ENCODE measurements at regions not wholly inside any gene's neighbourhood (a gene's known extent, or its start where the extent isn't known, plus 50 kb on each side); places are given as distances from the start of the nearest gene placed in this dataset.
A peak's percentile ranks its signal among the peaks of the same experiment; 100 is the strongest.
"Not testable (repeated sequence)": the region's sequence is repeated elsewhere in the genome, so short reads cannot be mapped to it uniquely, and the experiment has no call there.

GRCh38 chr3:71930056-71930991 is 145.4 kb upstream of the PROK2 start:
- Histone ChIP-seq H3K4me1 (ENCODE audit: control insufficient read depth, insufficient read depth, low read length) (peaks cover 8% of the 10 kb centered on the region), H3K27me3 (ENCODE audit: control insufficient read depth, insufficient read depth, low read length) (peaks cover 6% of the 10 kb centered on the region), H3K4me3 (ENCODE audit: low read length) (no peak overlapping the region), H3K36me3 (ENCODE audit: control insufficient read depth, insufficient read depth, low read length) (no peaks in the 10 kb centered on the region), H3K9me3 (replicated peaks; ENCODE audit: control insufficient read depth, low read depth, low read length) (no peaks in the 10 kb centered on the region), H3K27ac (ENCODE audit: low read length) (no peak overlapping the region)
- peak; percentile 28 for DNase-seq
- WGBS (ENCODE audit: insufficient coverage), result 53% methylated on average over 6 of the region's 10 CpGs

DNA sequence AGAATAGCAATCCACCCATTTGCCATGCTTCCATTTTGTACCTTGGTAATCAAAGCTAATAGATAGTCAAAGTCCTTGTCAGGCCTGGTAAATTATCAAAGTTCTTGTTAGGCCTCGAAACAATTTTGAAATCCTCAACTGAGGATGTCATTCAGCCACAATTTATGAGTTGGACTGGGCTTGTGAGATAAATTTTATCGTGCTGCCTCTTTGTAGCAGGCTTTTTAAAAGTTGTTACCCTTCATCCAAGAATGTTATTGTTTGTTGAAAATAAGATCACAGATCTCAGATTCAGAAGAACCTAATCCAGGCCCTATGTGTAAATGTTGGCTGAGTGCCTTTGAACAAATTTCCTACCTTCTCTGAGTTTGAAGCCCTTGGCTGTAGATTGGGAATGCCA is 143.3 kb upstream of the PROK2 start:
- DNase-seq, result no peak
- Histone ChIP-seq H3K27me3 (ENCODE audit: control insufficient read depth, insufficient read depth, low read length) (peaks cover 5% of the 10 kb centered on the region), H3K27ac (ENCODE audit: low read length) (no peak overlapping the region), H3K4me1 (ENCODE audit: control insufficient read depth, insufficient read depth, low read length) (peaks cover 2% of the 10 kb centered on the region), H3K9me3 (replicated peaks; ENCODE audit: control insufficient read depth, low read depth, low read length) (no peaks in the 10 kb centered on the region), H3K4me3 (ENCODE audit: low read length) (no peak overlapping the region), H3K36me3 (ENCODE audit: control insufficient read depth, insufficient read depth, low read length) (no peaks in the 10 kb centered on the region)
- no CpG with 5 or more reads among the region's 2 CpGs for WGBS (ENCODE audit: insufficient coverage)

DNA sequence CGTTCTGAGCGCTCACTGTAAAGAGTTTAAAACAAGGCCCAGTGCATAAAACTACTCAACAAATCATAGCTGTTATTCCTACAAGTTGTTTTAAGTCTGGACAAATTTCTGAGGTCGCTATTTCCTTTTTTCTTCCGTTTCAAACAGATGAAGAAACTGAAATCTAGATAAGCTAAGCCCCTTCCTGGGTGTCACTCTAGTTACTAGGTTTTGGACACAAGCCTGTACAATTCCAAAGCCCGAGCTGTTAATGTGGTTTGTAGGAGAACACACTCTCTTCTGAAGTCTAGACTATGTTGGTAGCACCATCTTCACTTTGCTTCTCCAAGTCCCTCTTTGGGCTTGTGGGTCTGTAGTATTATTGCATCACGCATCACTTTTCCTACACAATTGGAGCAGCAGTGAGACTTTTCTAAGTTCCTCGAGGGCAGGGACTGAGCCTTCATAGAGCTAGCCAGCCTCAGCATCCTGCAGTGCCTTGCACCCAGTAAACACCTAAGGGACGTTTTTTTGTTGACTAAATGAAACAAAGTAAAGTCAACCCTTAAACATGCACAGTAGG is 142.6 kb upstream of the PROK2 start:
- no peaks in the 10 kb centered on the region for H3K9me3 ChIP-seq (replicated peaks; ENCODE audit: control insufficient read depth, low read depth, low read length)
- peaks cover 2% of the 10 kb centered on the region for H3K4me1 ChIP-seq (ENCODE audit: control insufficient read depth, insufficient read depth, low read length)
- H3K36me3 ChIP-seq (ENCODE audit: control insufficient read depth, insufficient read depth, low read length), result no peaks in the 10 kb centered on the region
- no peak overlapping the region for H3K27ac ChIP-seq (ENCODE audit: low read length)
- no CpG with 5 or more reads among the region's 8 CpGs for WGBS (ENCODE audit: insufficient coverage)
- H3K4me3 ChIP-seq (ENCODE audit: low read length), result no peak overlapping the region
- DNase-seq, result no peak
- peaks cover 5% of the 10 kb centered on the region for H3K27me3 ChIP-seq (ENCODE audit: control insufficient read depth, insufficient read depth, low read length)

- peaks cover 5% of the 10 kb centered on the region for H3K27me3 ChIP-seq (ENCODE audit: control insufficient read depth, insufficient read depth, low read length)
- peaks cover 2% of the 10 kb centered on the region for H3K4me1 ChIP-seq (ENCODE audit: control insufficient read depth, insufficient read depth, low read length)
- H3K9me3 ChIP-seq (replicated peaks; ENCODE audit: control insufficient read depth, low read depth, low read length), result no peaks in the 10 kb centered on the region
- DNase-seq, result no peak
- 60% methylated on average over 5 of the region's 5 CpGs for WGBS (ENCODE audit: insufficient coverage)
- H3K27ac ChIP-seq (ENCODE audit: low read length), result no peak overlapping the region
- H3K36me3 ChIP-seq (ENCODE audit: control insufficient read depth, insufficient read depth, low read length), result no peaks in the 10 kb centered on the region
- H3K4me3 ChIP-seq (ENCODE audit: low read length), result no peak overlapping the region
Measured at GRCh38 chr3:71926616-71927015, 141.7 kb upstream of the PROK2 start.

- no peak overlapping the region for H3K27ac ChIP-seq (ENCODE audit: low read length)
- H3K27me3 ChIP-seq (ENCODE audit: control insufficient read depth, insufficient read depth, low read length), result peaks cover 5% of the 10 kb centered on the region
- WGBS (ENCODE audit: insufficient coverage), result no CpG with 5 or more reads among the region's 2 CpGs
- H3K4me1 ChIP-seq (ENCODE audit: control insufficient read depth, insufficient read depth, low read length), result peaks cover 2% of the 10 kb centered on the region
- no peaks in the 10 kb centered on the region for H3K9me3 ChIP-seq (replicated peaks; ENCODE audit: control insufficient read depth, low read depth, low read length)
- no peak overlapping the region for H3K4me3 ChIP-seq (ENCODE audit: low read length)
- no peaks in the 10 kb centered on the region for H3K36me3 ChIP-seq (ENCODE audit: control insufficient read depth, insufficient read depth, low read length)
- DNase-seq, result no peak
Measured at GRCh38 chr3:71926262-71926600, 141.3 kb upstream of the PROK2 start.

DNA sequence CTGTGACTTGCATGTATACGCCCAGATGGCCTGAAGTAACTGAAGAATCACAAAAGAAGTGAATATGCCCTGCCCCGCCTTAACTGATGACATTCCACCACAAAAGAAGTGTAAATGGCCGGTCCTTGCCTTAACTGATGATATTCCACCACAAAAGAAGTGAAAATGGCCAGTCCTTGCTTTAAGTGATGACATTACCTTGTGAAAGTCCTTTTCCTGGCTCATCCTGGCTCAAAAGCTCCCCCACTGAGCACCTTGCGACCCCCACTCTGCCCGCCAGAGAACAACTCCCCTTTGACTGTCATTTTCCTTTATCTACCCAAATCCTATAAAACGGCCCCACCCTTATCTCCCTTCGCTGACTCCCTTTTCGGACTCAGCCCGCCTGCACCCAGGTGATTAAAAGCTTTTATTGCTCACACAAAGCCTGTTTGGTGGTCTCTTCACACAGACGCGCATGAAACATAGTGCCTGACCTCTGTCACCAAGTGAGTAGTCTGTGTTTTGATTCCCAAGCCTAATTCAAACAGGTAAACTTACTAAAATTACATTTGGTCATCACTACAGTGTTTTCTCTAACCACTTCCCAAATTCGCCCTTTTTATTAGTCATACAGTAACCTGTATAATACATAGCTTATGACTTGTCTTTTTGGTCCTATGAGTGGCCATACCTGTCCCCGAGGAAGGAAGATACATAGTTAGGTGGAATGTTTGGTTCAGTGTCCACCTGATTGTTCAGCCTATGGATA is 140.7 kb upstream of the PROK2 start:
- not testable (repeated sequence) for H3K27me3 ChIP-seq (ENCODE audit: control insufficient read depth, insufficient read depth, low read length); H3K4me1 ChIP-seq (ENCODE audit: control insufficient read depth, insufficient read depth, low read length); H3K27ac ChIP-seq (ENCODE audit: low read length); DNase-seq; H3K9me3 ChIP-seq (replicated peaks; ENCODE audit: control insufficient read depth, low read depth, low read length); H3K4me3 ChIP-seq (ENCODE audit: low read length); H3K36me3 ChIP-seq (ENCODE audit: control insufficient read depth, insufficient read depth, low read length)
- 82% methylated on average over 5 of the region's 13 CpGs for WGBS (ENCODE audit: insufficient coverage)

DNA sequence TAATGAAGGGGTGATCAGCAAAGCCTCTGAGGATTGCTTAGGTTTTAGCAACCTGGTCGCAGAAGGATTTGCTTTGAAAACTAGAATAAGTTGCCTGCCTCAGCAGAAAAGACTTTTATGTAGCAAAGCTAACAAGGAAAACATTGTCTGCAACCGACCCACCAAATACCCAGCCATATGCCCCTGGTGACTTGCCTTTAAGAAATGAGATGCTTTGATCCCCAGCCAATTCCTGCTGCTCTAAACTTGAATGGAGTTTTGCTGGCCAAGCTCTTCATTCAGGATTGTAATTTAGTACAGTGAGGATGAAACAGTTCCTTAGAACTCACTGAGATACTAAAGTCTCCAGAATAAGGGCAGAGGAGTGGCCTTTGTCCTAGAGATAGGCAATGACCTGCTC is 139.8 kb upstream of the PROK2 start:
- DNase-seq, result no peak
- Histone ChIP-seq H3K36me3 (ENCODE audit: control insufficient read depth, insufficient read depth, low read length) (no peaks in the 10 kb centered on the region), H3K4me1 (ENCODE audit: control insufficient read depth, insufficient read depth, low read length) (no peaks in the 10 kb centered on the region), H3K27me3 (ENCODE audit: control insufficient read depth, insufficient read depth, low read length) (peaks cover 4% of the 10 kb centered on the region), H3K27ac (ENCODE audit: low read length) (no peak overlapping the region), H3K9me3 (replicated peaks; ENCODE audit: control insufficient read depth, low read depth, low read length) (no peaks in the 10 kb centered on the region), H3K4me3 (ENCODE audit: low read length) (no peak overlapping the region)
- 83% methylated on average over 1 of the region's 2 CpGs for WGBS (ENCODE audit: insufficient coverage)

DNA sequence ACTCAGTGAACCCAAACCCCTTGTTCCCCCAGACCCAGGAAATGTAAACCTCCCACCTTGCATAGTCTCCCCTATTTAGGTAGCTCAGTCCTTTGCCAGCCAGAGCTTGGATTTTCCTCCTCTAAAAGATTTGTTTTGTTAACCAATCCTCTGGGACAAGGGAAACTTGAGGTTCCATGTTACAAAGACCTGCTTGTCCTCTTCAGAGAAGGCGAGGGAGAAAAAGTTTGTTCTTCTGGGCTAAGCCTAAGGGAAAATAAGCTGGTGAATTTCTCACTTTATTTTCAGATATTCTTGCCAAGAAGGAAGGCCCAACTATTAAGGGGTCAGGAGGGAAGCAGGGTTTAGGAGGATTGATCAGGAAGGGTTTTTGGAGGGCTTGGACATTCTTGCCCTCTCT is 136.1 kb upstream of the PROK2 start:
- 83% methylated on average over 1 of the region's 1 CpG for WGBS (ENCODE audit: insufficient coverage)
- no peak overlapping the region for H3K4me3 ChIP-seq (ENCODE audit: low read length)
- H3K4me1 ChIP-seq (ENCODE audit: control insufficient read depth, insufficient read depth, low read length), result no peaks in the 10 kb centered on the region

DNA sequence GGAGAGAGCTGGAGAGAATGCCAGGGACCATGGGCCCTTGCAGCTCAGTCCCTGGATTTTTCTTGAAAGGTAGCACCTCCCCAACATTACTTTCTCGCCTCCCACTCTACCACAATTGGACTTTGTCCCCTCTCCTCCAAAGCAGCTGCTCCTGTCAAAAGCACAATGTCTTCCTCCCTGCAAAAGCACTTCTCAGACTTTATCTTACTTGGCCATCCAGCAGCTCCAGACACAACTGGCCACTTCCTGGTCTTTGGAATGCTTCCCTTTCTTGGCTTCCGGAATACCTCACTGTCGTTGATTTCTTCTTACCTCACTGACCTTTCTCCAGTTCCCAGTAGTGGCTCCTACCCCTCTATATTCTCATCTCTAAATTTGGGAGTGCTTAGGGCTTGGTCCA is 134.6 kb upstream of the PROK2 start:
- 83% methylated on average over 3 of the region's 3 CpGs for WGBS (ENCODE audit: insufficient coverage)
- no peak for DNase-seq
- H3K27me3 ChIP-seq (ENCODE audit: control insufficient read depth, insufficient read depth, low read length), result peaks cover 4% of the 10 kb centered on the region
- H3K27ac ChIP-seq (ENCODE audit: low read length), result no peak overlapping the region
- no peak overlapping the region for H3K4me3 ChIP-seq (ENCODE audit: low read length)
- H3K4me1 ChIP-seq (ENCODE audit: control insufficient read depth, insufficient read depth, low read length), result no peaks in the 10 kb centered on the region
- no peaks in the 10 kb centered on the region for H3K36me3 ChIP-seq (ENCODE audit: control insufficient read depth, insufficient read depth, low read length)
- H3K9me3 ChIP-seq (replicated peaks; ENCODE audit: control insufficient read depth, low read depth, low read length), result no peaks in the 10 kb centered on the region

More for the DNA sequence above, 136.1 kb upstream of the PROK2 start:
- H3K36me3 ChIP-seq (ENCODE audit: control insufficient read depth, insufficient read depth, low read length), result no peaks in the 10 kb centered on the region
- no peak overlapping the region for H3K27ac ChIP-seq (ENCODE audit: low read length)
- peaks cover 4% of the 10 kb centered on the region for H3K27me3 ChIP-seq (ENCODE audit: control insufficient read depth, insufficient read depth, low read length)
- H3K9me3 ChIP-seq (replicated peaks; ENCODE audit: control insufficient read depth, low read depth, low read length), result no peaks in the 10 kb centered on the region
- no peak for DNase-seq

DNA sequence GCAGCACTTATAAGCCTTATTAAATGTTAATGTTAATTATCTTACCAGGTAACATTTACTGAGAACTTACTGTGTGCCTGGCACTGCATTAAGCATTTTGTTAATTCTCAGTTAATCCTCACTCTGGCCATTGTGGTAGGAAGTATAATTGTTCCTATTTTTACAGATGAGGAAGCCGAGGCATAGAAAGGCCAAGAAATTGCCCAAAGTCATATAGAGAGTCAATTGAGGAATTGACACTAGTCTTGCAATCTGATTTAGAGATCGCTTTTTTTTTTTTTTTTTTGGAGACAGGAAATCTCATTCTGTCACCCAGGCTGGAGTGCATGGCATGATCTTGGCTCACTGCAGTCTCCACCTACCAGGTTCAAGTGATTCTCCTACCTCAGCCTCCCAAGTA is 132.6 kb upstream of the PROK2 start:
- no peak for DNase-seq
- Histone ChIP-seq H3K27ac (ENCODE audit: low read length) (no peak overlapping the region), H3K27me3 (ENCODE audit: control insufficient read depth, insufficient read depth, low read length) (peaks cover 2% of the 10 kb centered on the region), H3K4me3 (ENCODE audit: low read length) (no peak overlapping the region), H3K4me1 (ENCODE audit: control insufficient read depth, insufficient read depth, low read length) (no peaks in the 10 kb centered on the region), H3K36me3 (ENCODE audit: control insufficient read depth, insufficient read depth, low read length) (no peaks in the 10 kb centered on the region), H3K9me3 (replicated peaks; ENCODE audit: control insufficient read depth, low read depth, low read length) (no peaks in the 10 kb centered on the region)
- WGBS (ENCODE audit: insufficient coverage), result 60% methylated on average over 1 of the region's 2 CpGs

Measured in muscle of leg (tissue), 3 donors.